Cardiac fibroblast (primary cell): ENCODE measurements at regions not wholly inside any gene's neighbourhood (a gene's known extent, or its start where the extent isn't known, plus 50 kb on each side); places are given as distances from the start of the nearest gene placed in this dataset.

ENCODE experiments used
- DNase-seq, 2 donors: peaks; one replicate each; pipeline versions ENCODE4 v3.0.0 to v3.0.0-alpha.2; 2010; ENCODE audit warnings: low read depth in 2 of 2
- H3K4me3 ChIP-seq, 2 donors: replicated peaks in 1 of 2; 1 replicate in 1 of 2; 2 replicates in 1 of 2; pipeline ENCODE4 v1.5.1; 2011; ENCODE audit warnings: low read depth in 2 of 2, low read length in 2 of 2, mild to moderate bottlenecking in 2 of 2, moderate library complexity in 1 of 2
- TF ChIP-seq, protein P1 (sequence below): IDR thresholded peaks from one replicate; pipeline ENCODE4 v1.5.1; 2011; ENCODE audit warnings: low read depth, mild to moderate bottlenecking, low read length, inconsistent platforms

DNA sequence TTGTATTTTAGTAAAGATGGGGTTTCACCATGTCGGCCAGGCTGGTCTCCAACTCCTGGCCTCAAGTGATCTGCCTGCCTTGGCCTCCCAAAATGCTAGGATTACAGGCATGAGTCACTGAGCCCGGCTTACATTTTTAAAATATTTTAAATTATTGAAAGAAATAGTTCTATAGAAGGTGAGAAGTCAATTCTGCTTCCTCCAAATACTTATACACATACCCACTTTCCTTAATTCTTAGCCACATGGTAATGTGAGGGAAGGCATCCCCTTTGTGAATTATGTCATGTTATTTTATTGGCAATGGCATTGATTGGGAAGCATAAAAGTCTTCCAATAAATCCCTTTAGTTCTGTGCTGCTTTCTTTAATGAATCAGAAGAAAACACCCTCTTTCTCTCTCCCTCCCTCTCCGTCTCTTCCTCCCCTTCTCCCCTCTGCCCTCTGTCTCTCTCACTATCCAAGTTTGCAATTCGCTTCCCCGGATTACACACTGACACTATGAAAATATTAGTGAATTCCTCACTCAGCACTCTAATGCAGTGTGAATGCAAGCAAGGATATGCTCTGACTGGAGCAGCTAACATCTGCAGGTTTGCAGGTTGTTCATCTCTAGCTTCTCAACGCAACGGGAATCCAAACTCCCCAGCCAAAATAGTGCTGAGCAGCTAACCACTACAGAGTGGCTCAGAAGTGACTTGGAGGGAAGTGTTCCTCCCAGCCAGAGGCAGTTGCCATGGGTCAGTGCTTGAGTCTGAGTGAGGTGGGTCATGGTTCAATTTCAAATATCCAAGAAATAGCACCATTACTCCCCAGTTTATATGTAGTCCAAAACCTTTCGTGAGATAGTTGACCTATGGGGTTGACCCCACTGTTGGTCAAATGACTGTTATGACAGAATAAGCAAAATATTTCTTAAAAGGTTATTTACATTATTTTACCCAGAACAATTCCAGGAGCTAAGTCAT, 77.8 kb upstream of the CD55 start:
- TF ChIP-seq, protein P1, sequence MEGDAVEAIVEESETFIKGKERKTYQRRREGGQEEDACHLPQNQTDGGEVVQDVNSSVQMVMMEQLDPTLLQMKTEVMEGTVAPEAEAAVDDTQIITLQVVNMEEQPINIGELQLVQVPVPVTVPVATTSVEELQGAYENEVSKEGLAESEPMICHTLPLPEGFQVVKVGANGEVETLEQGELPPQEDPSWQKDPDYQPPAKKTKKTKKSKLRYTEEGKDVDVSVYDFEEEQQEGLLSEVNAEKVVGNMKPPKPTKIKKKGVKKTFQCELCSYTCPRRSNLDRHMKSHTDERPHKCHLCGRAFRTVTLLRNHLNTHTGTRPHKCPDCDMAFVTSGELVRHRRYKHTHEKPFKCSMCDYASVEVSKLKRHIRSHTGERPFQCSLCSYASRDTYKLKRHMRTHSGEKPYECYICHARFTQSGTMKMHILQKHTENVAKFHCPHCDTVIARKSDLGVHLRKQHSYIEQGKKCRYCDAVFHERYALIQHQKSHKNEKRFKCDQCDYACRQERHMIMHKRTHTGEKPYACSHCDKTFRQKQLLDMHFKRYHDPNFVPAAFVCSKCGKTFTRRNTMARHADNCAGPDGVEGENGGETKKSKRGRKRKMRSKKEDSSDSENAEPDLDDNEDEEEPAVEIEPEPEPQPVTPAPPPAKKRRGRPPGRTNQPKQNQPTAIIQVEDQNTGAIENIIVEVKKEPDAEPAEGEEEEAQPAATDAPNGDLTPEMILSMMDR, result no peak
- peak in 1 of 2 donors; percentile 59 for DNase-seq
- no peak overlapping the region for H3K4me3 ChIP-seq

DNA sequence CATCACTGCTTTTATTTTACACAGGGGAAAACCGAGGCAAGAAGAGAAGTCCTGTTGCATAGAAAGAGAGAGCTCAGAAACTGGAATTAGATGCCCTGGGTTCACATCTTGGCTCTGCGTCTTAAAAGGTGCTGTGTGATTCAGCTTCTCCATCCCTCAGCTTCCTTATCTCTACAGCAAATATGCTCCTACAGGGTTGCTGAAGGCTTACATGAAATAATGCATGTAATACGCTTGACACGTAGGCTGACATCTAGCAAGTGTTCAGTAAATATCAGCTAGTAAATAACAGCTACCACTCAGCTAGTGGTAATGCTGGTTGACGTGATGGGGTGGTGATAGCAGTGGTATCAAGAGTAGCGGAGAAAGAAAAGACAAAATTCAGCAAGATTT, 77.1 kb upstream of the CD55 start:
- H3K4me3 ChIP-seq, result no peak overlapping the region
- DNase-seq, result no peak
- TF ChIP-seq, protein P1, result no peak

DNA sequence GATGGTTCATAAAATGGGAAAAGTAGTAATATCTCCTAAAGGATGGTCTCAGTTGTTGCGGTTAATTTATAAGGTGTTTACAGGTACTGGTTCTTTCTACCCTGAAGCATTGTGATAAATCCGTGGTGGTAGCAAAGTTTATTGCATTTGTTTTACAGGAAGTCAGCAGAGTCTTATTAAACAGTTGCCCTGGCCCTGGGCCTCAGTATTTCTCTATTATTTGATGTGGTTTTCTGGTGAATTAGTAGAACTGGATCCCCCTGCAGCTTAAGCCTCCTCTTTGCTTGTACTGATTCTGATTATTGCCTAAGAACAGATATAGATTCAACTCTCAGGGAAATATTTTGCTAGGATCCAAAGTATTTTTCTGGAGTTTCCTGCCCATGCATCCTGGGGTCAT, 76.4 kb upstream of the CD55 start:
- H3K4me3 ChIP-seq, result no peak overlapping the region
- TF ChIP-seq, protein P1, result no peak
- no peak for DNase-seq

DNA sequence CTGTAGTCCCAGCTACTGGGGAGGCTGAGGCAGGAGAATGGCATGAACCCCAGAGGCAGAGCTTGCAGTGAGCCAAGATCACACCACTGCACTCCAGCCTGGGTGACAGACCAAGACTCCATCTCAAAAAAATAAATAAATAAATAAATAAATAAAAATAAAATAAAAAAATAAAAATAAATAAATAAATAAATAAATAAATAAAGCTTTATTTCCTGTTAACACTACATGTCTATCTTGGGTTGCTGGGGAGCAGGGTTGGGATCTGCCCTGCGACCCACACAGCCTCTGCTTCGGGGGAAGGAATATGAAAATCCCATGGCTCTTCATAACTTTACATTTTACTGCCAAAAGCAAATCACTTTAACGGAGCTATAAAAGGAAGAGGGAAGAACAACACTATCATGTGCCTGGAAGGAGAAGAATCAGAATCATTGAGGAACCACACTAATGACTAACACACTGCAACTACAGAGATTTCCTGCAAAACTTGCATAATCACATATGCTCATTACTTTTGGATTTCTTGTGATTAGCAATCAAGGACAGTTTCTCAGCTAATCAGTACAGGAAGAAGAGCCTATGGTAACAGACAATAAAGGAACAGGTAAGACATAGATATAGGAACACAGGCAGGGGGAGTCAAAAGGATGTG, 72.8 kb upstream of the CD55 start:
- TF ChIP-seq, protein P1, result no peak
- H3K4me3 ChIP-seq, result no peak overlapping the region

DNA sequence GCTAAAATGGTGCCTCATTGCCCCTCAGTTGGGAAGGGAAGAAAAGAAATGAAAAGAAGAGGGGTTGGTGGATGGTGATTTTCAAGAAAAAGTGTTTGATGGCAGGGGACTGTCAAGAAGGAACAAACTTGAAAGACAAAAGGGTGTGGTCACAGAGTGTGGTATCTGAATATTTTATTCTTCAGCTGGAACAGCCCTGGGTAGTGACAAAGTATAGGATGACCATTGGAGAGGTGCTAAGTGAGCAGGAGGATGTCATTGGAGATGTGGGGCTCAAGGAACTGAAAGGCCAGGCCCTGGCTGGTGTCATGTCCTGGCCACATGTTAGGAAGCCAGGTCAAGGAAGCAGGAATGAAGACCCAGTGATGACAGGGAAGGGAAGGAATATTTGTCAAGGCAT, 71.0 kb upstream of the CD55 start:
- TF ChIP-seq, protein P1, result no peak
- no peak for DNase-seq

More for the DNA sequence above, 72.8 kb upstream of the CD55 start:
- DNase-seq, result peak; percentile 14 to 32

DNA sequence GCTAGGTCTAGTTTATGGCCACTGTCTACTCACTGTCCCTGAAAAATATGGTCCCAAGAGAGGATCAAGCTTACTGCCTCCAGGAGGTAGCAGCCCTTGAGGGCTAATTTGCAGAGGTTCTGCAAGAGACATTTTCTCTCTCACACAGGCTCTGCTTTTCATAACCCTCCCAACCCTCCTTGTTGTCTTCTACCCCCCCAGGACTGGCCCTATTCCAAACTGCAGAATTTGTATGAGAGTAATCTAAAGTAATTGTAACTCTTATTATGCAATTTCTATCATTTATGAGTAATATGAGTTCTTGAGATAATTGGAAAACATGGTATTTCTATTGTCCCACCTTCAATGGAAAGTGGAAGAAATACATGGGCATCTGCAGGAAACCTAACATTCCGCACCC, 70.4 kb upstream of the CD55 start:
- H3K4me3 ChIP-seq, result no peak overlapping the region
- DNase-seq, result peak; percentile 9 to 31
- TF ChIP-seq, protein P1, result no peak

More for the DNA sequence above, 71.0 kb upstream of the CD55 start:
- H3K4me3 ChIP-seq, result no peak overlapping the region
